Left lung (tissue), 4 donors: ENCODE measurements at regions not wholly inside any gene's neighbourhood (a gene's known extent, or its start where the extent isn't known, plus 50 kb on each side); places are given as distances from the start of the nearest gene placed in this dataset.

ENCODE experiments used
- ATAC-seq: fragments of 200-7000 bp; cut with Tn5 transposase; one replicate; pipeline ENCODE4 v1.9.1; 2020; ENCODE audit warnings: moderate library complexity
- DNase-seq, 4 donors: peaks; one replicate each; pipeline ENCODE4 v3.0.0-alpha.2; 2013 to 2020
- H3K27ac ChIP-seq, 2 donors: fragments of 200-600 bp; sonication (generic) in 1 of 2; one replicate each; pipeline versions ENCODE4 v1.5.0 to v1.8.0; 2020 to 2021
- H3K27me3 ChIP-seq, 2 donors: fragments of 200-600 bp; sonication (generic) in 1 of 2; one replicate each; pipeline versions ENCODE4 v1.5.0 to v1.8.0; 2020 to 2021
- H3K36me3 ChIP-seq, 2 donors: fragments of 200-600 bp; sonication (generic) in 1 of 2; one replicate each; pipeline versions ENCODE4 v1.5.0 to v1.8.0; 2020 to 2021
- H3K4me1 ChIP-seq, 2 donors: fragments of 200-600 bp; one replicate each; pipeline ENCODE4 v1.8.0; 2021
- H3K4me3 ChIP-seq, 2 donors: fragments of 200-600 bp; sonication (generic) in 1 of 2; one replicate each; pipeline versions ENCODE4 v1.5.0 to v1.8.0; 2020 to 2021; ENCODE audit warnings: mild to moderate bottlenecking in 1 of 2
- H3K9me3 ChIP-seq, 2 donors: fragments of 200-600 bp; sonication (generic) in 1 of 2; one replicate each; pipeline versions ENCODE4 v1.5.0 to v1.8.0; 2020 to 2021
- CTCF ChIP-seq, 2 donors: fragments of 200-600 bp; sonication (generic) in 1 of 2; IDR thresholded peaks; one replicate each; pipeline versions ENCODE4 v1.5.0 to v1.8.0; 2021; ENCODE audit warnings: antibody characterized with exemption in 2 of 2
- intact Hi-C, 2 donors: fragments of 100-400 bp; cut with DNase I; formaldehyde crosslinking; loops; one replicate each; pipeline versions ENCODE4 v1.11.2 to v1.14.2; 2022
- donor health status: DM: no; HTN: yes; CAD: no.
- donor health status: DM: no; HTN: no; CAD: no.

- H3K9me3 ChIP-seq = no peaks in the 10 kb centered on the region
- intact Hi-C loops = loop anchor here in 1 of 2 donors (5.0 kb wide), 1 partner anchor 459 kb away; no protein-coding TSS in a partner anchor
- peaks cover 0 to 14% of the 10 kb centered on the region in 2 donors for H3K4me1 ChIP-seq
- H3K27ac ChIP-seq = no peak overlapping the region
- H3K4me3 ChIP-seq = no peak overlapping the region
- no peak for TF ChIP-seq CTCF (IDR thresholded peaks at IDR 0.05)
- no peak for ATAC-seq
- no peaks in the 10 kb centered on the region for H3K36me3 ChIP-seq
- no peaks in the 10 kb centered on the region for H3K27me3 ChIP-seq
- no peak for DNase-seq
Measured at GRCh38 chr17:68778726-68779125, 176.5 kb downstream of the ABCA8 start.

GRCh38 chr17:68777856-68778694 lies 176.9 kb upstream of the FAM20A start:
- intact Hi-C loops = loop anchor here in 1 of 2 donors (5.0 kb wide), 1 partner anchor 459 kb away; no protein-coding TSS in a partner anchor
- no peaks in the 10 kb centered on the region for H3K9me3 ChIP-seq
- H3K4me1 ChIP-seq = peaks cover 0 to 14% of the 10 kb centered on the region in 2 donors
- no peaks in the 10 kb centered on the region for H3K27me3 ChIP-seq
- TF ChIP-seq CTCF (IDR thresholded peaks at IDR 0.05) = no peak
- H3K27ac ChIP-seq = no peak overlapping the region
- DNase-seq = no peak
- H3K4me3 ChIP-seq = no peak overlapping the region
- ATAC-seq = no peak
- no peaks in the 10 kb centered on the region for H3K36me3 ChIP-seq

- Histone ChIP-seq H3K4me3 (no peak overlapping the region), H3K27ac (no peak overlapping the region), H3K9me3 (no peaks in the 10 kb centered on the region), H3K36me3 (no peaks in the 10 kb centered on the region), H3K27me3 (no peaks in the 10 kb centered on the region), H3K4me1 (peaks cover 0 to 14% of the 10 kb centered on the region in 2 donors)
- intact Hi-C loops = loop anchor here in 1 of 2 donors (5.0 kb wide), 1 partner anchor 460 kb away; no protein-coding TSS in a partner anchor
- DNase-seq (peak in 2 of 4 donors; percentile 74 to 79), ATAC-seq (peak; percentile 85)
- TF ChIP-seq CTCF (IDR thresholded peaks at IDR 0.05) = peak; percentile 63 to 66
Measured at GRCh38 chr17:68777243-68777855, 176.2 kb upstream of the FAM20A start.

GRCh38 chr17:68776451-68776850 lies 175.3 kb upstream of the FAM20A start:
- ATAC-seq = no peak
- no peak for TF ChIP-seq CTCF (IDR thresholded peaks at IDR 0.05)

GRCh38 chr17:68775969-68776368 lies 174.8 kb upstream of the FAM20A start:
- Histone ChIP-seq H3K36me3 (no peaks in the 10 kb centered on the region), H3K27me3 (no peaks in the 10 kb centered on the region), H3K4me3 (no peak overlapping the region), H3K9me3 (no peaks in the 10 kb centered on the region), H3K27ac (no peak overlapping the region), H3K4me1 (peaks cover 0 to 18% of the 10 kb centered on the region in 2 donors)
- intact Hi-C loops = loop anchor here in 1 of 2 donors (5.0 kb wide), 1 partner anchor 461 kb away; no protein-coding TSS in a partner anchor
- DNase-seq (no peak), ATAC-seq (no peak)
- no peak for TF ChIP-seq CTCF (IDR thresholded peaks at IDR 0.05)

More at GRCh38 chr17:68776451-68776850, 175.3 kb upstream of the FAM20A start:
- Histone ChIP-seq H3K27ac (no peak overlapping the region), H3K27me3 (no peaks in the 10 kb centered on the region), H3K4me1 (peaks cover 0 to 18% of the 10 kb centered on the region in 2 donors), H3K36me3 (no peaks in the 10 kb centered on the region), H3K4me3 (no peak overlapping the region), H3K9me3 (no peaks in the 10 kb centered on the region)
- DNase-seq = no peak
- intact Hi-C loops = loop anchor here in 1 of 2 donors (5.0 kb wide), 1 partner anchor 461 kb away; no protein-coding TSS in a partner anchor
